Heart left ventricle (tissue), 16 donors: ENCODE measurements at regions not wholly inside any gene's neighbourhood (a gene's known extent, or its start where the extent isn't known, plus 50 kb on each side); places are given as distances from the start of the nearest gene placed in this dataset.
A peak's percentile ranks its signal among the peaks of the same experiment; 100 is the strongest.

Experiments
- ATAC-seq, 4 donors: fragments of 200-7000 bp; cut with Tn5 transposase; one replicate each; pipeline ENCODE4 v1.9.1; 2020 to 2022; ENCODE audit warnings: moderate library complexity in 4 of 4, mild to moderate bottlenecking in 3 of 4, moderate number of reproducible peaks in 1 of 4
- DNase-seq, 5 donors: peaks; one replicate each; pipeline ENCODE4 v3.0.0-alpha.2; 2020
- H3K27ac ChIP-seq, 12 donors: fragments of 200-600 bp; sonication (generic) in 4 of 12; one replicate each; pipeline versions ENCODE4 v1.5.0 to v1.8.0; 2016 to 2022; ENCODE audit warnings: mild to moderate bottlenecking in 2 of 12
- H3K27me3 ChIP-seq, 9 donors: fragments of 200-600 bp; sonication (generic) in 2 of 9; one replicate each; pipeline versions ENCODE4 v1.5.1 to v1.8.0; 2016 to 2022; ENCODE audit warnings: mild to moderate bottlenecking in 3 of 9
- H3K36me3 ChIP-seq, 9 donors: fragments of 200-600 bp; sonication (generic) in 2 of 9; one replicate each; pipeline versions ENCODE4 v1.5.0 to v1.8.0; 2018 to 2022; ENCODE audit warnings: mild to moderate bottlenecking in 2 of 9
- H3K4me1 ChIP-seq, 12 donors: fragments of 200-600 bp; sonication (generic) in 4 of 12; one replicate each; pipeline versions ENCODE4 v1.5.0 to v1.8.0; 2016 to 2022; ENCODE audit warnings: mild to moderate bottlenecking in 3 of 12
- H3K4me3 ChIP-seq, 12 donors: fragments of 200-600 bp; sonication (generic) in 4 of 12; one replicate each; pipeline versions ENCODE4 v1.5.0 to v1.8.0; 2017 to 2022; ENCODE audit warnings: mild to moderate bottlenecking in 9 of 12, moderate library complexity in 4 of 12
- H3K9me3 ChIP-seq, 12 donors: fragments of 200-600 bp; sonication (generic) in 4 of 12; one replicate each; pipeline versions ENCODE4 v1.5.0 to v1.8.0; 2016 to 2022; ENCODE audit warnings: mild to moderate bottlenecking in 1 of 12
- POLR2A ChIP-seq, 2 donors: fragments of 450-650 bp; IDR thresholded peaks; one replicate each; pipeline ENCODE4 v1.6.1; 2017; ENCODE audit warnings: antibody characterized with exemption in 2 of 2, mild to moderate bottlenecking in 2 of 2, moderate library complexity in 2 of 2
- WGBS, 4 donors: extraction: QIAGEN DNeasy Blood & Tissue Kit in 2 of 4; methylation state at CpG; one replicate each; pipeline versions ENCODE4 v1.1.5 to v1.1.7; 2013 to 2018; 5-methylcytosine and 5-hydroxymethylcytosine counted together
- intact Hi-C, 10 donors: fragments of 100-400 bp; cut with DNase I; formaldehyde crosslinking; loops; one replicate each; pipeline versions ENCODE4 v1.11.1 to v1.14.2; 2022
- TF ChIP-seq, protein P1 (sequence below), 12 donors: fragments of 200-600 bp; sonication (generic) in 4 of 12; IDR thresholded peaks; one replicate each; pipeline versions ENCODE4 v1.5.0 to v1.8.0; 2018 to 2022; ENCODE audit warnings: antibody characterized with exemption in 12 of 12, mild to moderate bottlenecking in 5 of 12
- donor health status: ischemic (EF 13 %, LVEDD 7.1; RV severe dilation, severe dysfunction).
- donor health status: healthy with polysubstance abuse.
- donor health status: DM: no; HTN: yes; CAD: no.
- donor health status: DM: no; HTN: no; CAD: no.
- donor health status: ischemic (EF 25% LVEDD 6.9; RV normal size, moderate dysfunction).
- donor health status: ischemic (EF 25% LVEDD 5.7; RV mildly dilated, moderate dysfunction).
- donor health status: healthy.
- donor health status: DM: yes; HTN: yes; CAD: no.
- donor health status: ischemic (EF 35%, LVEDD 5.7; RV mildly dilated, moderate dysfunction).
- donor health status: nonischemic (EF 11% LVEDD 7.7; RV severe dilation, severe dysfunction).
- donor health status: DM: yes; HTN: yes; CAD: no.
- donor health status: PGD.
- donor health status: ischemic (EF 29% LVEDD 5.4; RV normal size, mild dysfunction).
- donor health status: nonischemic (EF 23%, LVEDD 6.1; RV moderate dilation, normal function).

DNA sequence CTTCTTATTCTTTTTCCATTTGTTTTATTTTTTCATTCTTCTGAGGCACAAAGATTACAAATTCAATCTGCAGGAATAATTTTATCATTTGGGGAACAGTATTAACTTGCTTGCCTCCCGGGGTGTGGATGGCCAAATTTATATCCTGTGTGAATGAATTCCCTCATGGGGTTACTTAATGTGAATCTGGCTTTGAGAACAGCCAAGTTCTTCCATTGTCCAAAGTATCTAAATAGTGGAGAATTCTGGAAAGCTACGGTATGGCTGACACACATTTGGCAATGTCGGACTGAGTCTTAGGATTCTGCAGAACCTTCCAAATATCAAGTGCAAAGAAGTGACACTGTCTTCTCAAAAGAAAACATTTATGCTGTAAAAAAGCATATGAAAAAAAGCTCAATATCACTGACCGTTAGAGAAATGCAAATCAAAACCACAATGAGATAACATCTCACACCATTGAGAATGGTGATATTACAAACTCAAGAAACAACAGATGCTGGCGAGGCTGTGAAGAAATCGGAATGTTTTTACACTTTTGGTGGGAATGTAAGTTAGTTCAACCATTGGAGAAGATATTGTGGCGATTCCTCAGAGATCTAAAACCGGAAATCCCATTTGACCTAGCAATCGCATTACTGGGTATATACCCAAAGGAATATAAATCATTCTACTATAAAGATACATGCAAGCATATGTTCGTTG lies 620.2 kb downstream of the EFNB2 start:
- ATAC-seq (no peak), DNase-seq (no peak)
- H3K4me3 ChIP-seq, result no peak overlapping the region
- no peak overlapping the region for H3K27ac ChIP-seq
- TF ChIP-seq, protein P1, sequence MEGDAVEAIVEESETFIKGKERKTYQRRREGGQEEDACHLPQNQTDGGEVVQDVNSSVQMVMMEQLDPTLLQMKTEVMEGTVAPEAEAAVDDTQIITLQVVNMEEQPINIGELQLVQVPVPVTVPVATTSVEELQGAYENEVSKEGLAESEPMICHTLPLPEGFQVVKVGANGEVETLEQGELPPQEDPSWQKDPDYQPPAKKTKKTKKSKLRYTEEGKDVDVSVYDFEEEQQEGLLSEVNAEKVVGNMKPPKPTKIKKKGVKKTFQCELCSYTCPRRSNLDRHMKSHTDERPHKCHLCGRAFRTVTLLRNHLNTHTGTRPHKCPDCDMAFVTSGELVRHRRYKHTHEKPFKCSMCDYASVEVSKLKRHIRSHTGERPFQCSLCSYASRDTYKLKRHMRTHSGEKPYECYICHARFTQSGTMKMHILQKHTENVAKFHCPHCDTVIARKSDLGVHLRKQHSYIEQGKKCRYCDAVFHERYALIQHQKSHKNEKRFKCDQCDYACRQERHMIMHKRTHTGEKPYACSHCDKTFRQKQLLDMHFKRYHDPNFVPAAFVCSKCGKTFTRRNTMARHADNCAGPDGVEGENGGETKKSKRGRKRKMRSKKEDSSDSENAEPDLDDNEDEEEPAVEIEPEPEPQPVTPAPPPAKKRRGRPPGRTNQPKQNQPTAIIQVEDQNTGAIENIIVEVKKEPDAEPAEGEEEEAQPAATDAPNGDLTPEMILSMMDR (IDR thresholded peaks at IDR 0.05), result no peak
- no peak for TF ChIP-seq POLR2A (IDR thresholded peaks at IDR 0.05)
- H3K4me1 ChIP-seq, result peaks cover 0 to 6% (median 0%) of the 10 kb centered on the region in 12 donors
- 68 to 75% (median 73%) methylated on average over 10 of the region's 10 CpGs for WGBS, 4 donors
- intact Hi-C loops, result no loop called here
- H3K9me3 ChIP-seq, result peaks cover 0 to 4% (median 0%) of the 10 kb centered on the region in 12 donors
- H3K36me3 ChIP-seq, result no peaks in the 10 kb centered on the region
- H3K27me3 ChIP-seq, result no peaks in the 10 kb centered on the region

DNA sequence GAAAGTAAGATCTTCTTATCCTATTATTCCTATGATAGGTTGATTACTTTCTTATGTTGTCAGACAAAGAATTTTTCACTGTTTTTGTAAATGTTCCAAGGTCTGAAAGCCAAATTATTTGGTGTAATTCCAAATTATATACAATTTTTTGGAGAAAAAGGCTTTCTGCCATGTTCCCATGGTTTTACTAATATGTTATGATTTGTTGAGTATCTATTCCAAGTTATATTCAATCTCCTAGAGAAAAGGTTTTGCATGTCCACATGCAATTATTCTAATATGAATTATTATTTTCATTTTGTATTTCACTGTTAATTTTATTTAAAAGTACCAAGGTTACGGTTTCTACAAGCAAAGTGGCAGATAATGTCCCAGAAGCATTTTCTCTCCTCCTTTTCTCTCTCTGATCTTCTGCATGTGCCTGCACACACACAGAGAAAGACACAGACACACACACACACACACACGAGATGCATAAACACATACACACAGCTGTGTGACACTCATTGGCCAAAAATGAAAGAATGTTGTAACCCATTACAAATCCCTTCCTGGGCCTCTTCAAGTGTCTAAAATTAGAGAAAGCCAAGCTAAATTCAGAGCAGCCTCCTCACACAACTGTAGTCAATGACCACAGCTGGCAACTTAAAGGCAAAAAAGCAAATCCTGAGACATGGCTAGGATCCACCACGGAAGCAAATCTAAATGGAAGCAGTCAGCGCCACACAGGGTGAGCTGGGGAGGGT lies 621.0 kb downstream of the EFNB2 start:
- no peak overlapping the region for H3K4me3 ChIP-seq
- DNase-seq (no peak), ATAC-seq (peak in 3 of 4 donors; percentile 36 to 55 (median 43))
- H3K27ac ChIP-seq, result no peak overlapping the region
- H3K4me1 ChIP-seq, result peaks cover 0 to 6% (median 0%) of the 10 kb centered on the region in 12 donors
- no peaks in the 10 kb centered on the region for H3K36me3 ChIP-seq
- intact Hi-C loops, result no loop called here
- no peak for TF ChIP-seq POLR2A (IDR thresholded peaks at IDR 0.05)
- TF ChIP-seq, protein P1 (IDR thresholded peaks at IDR 0.05), result no peak
- peaks cover 0 to 4% (median 0%) of the 10 kb centered on the region in 12 donors for H3K9me3 ChIP-seq
- no peaks in the 10 kb centered on the region for H3K27me3 ChIP-seq
- WGBS, 4 donors, result 32 to 53% (median 44%) methylated on average over 4 of the region's 4 CpGs

DNA sequence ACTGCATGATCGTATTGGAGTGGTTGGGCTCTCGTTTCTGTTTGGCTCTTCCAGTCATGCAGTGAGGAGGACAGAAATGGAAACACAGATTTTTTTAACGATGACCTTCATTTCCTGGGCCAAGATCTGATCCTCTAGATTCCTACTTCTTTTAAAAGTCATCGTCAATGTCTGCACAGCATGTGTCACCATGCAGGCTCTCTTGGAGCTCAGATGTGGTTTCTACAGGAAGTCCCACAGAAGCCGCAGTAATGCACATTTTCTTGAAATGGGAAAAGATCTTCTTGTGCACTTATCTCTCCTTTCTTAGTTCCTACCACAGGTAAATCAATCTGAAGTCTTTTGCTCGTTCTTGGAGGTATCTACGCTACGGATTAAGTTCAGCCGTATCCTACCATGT lies 626.9 kb downstream of the EFNB2 start:
- Histone ChIP-seq H3K27me3 (no peaks in the 10 kb centered on the region), H3K36me3 (no peaks in the 10 kb centered on the region), H3K4me1 (no peaks in the 10 kb centered on the region), H3K4me3 (no peak overlapping the region), H3K9me3 (no peaks in the 10 kb centered on the region), H3K27ac (no peak overlapping the region)
- DNase-seq, result no peak
- WGBS, 4 donors, result 71 to 86% (median 76%) methylated on average over 9 of the region's 9 CpGs
- no peak for ATAC-seq
- TF ChIP-seq POLR2A (IDR thresholded peaks at IDR 0.05), result no peak
- TF ChIP-seq, protein P1 (IDR thresholded peaks at IDR 0.05), result no peak
- intact Hi-C loops, result no loop called here

DNA sequence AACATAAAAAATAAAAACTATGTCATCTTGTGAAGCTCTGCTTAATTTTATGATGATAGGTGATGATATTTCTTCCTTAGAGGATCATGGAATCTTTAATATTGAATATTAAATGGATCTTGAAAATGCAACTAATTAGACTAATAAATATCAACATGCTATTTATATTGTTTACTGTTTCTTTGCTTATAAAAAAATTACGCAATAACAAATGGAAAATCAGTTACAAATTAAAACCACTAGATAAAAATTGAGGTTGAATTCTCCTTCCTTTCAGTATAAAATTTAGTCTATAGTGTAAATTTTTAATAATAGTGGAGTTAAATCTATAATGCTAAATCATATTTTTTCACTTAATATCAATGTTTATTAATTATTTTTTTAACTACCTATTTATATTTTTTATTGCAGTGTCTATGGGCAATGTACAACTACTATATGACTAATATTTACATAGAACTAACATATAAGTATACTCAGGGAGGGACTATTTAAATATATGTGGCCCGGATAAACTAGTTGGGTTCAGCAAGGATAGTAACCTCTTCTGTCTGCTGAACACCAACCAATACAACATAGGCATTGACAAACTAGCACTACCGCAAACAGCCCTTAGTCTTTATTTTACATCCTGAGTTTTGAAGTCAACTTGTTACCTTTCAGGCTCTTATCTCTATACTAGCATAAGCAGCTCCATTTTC lies 628.0 kb downstream of the EFNB2 start:
- H3K4me1 ChIP-seq, result no peaks in the 10 kb centered on the region
- no peaks in the 10 kb centered on the region for H3K27me3 ChIP-seq
- ATAC-seq, result no peak
- TF ChIP-seq, protein P1 (IDR thresholded peaks at IDR 0.05), result no peak
- TF ChIP-seq POLR2A (IDR thresholded peaks at IDR 0.05), result no peak
- H3K36me3 ChIP-seq, result no peaks in the 10 kb centered on the region
- no peak overlapping the region for H3K27ac ChIP-seq
- 95 to 98% (median 97%) methylated on average over 3 of the region's 3 CpGs for WGBS, 4 donors
- intact Hi-C loops, result no loop called here
- DNase-seq, result no peak
- no peak overlapping the region for H3K4me3 ChIP-seq
- no peaks in the 10 kb centered on the region for H3K9me3 ChIP-seq
